IMR-90 (cell line): ENCODE measurements at regions not wholly inside any gene's neighbourhood (a gene's known extent, or its start where the extent isn't known, plus 50 kb on each side); places are given as distances from the start of the nearest gene placed in this dataset.

Experiments
- ATAC-seq: fragments of 200-7000 bp; cut with Tn5 transposase; 2 replicates; pipeline ENCODE4 v1.9.1; 2020; ENCODE audit warnings: low read depth, mild to moderate bottlenecking, moderate library complexity
- BruUV-seq: library from RNA; stranded (reverse); fragments of 400-500 nt; replicated peaks from 2 replicates; lab custom pipeline; 2021; lab: Mats Ljungman, UMichigan
- CTCF ChIA-PET: fragments of 300-600 bp; formaldehyde crosslinking; extraction: SDS; loops from one replicate; lab custom pipeline; 2021; ENCODE audit warnings: antibody characterized with exemption; lab: Yijun Ruan, JAX
- POLR2A ChIA-PET: fragments of 300-600 bp; sonication (Branson Sonifier 250); formaldehyde crosslinking; loops from one replicate; lab custom pipeline; 2022; ENCODE audit warnings: antibody characterized with exemption; ENCODE audit not compliant: unreplicated experiment; lab: Charles Lee
- DNase-seq: peaks from one replicate; pipeline ENCODE4 v3.0.0; 2013
- H2AFZ ChIP-seq: replicated peaks from 2 replicates; pipeline ENCODE3; 2013; ENCODE audit warnings: low read length, mild to moderate bottlenecking; ENCODE audit not compliant: poor library complexity
- H2AK5ac ChIP-seq: 2 replicates; pipeline ENCODE4 v1.6.1; 2013; ENCODE audit warnings: low read depth, low read length, inconsistent platforms
- H2AK9ac ChIP-seq: replicated peaks from 2 replicates; pipeline ENCODE3; 2013; ENCODE audit warnings: mild to moderate bottlenecking, low read depth, low read length, moderate library complexity; ENCODE audit not compliant: poor library complexity
- H2BK120ac ChIP-seq: 2 replicates; pipeline ENCODE4 v1.6.1; 2013; ENCODE audit warnings: low read depth, low read length, inconsistent platforms
- H2BK15ac ChIP-seq: 3 replicates; pipeline ENCODE4 v1.6.1; 2013; ENCODE audit warnings: low read depth, low read length, inconsistent platforms
- H2BK20ac ChIP-seq: 2 replicates; pipeline ENCODE4 v1.6.1; 2013; ENCODE audit warnings: low read depth, mild to moderate bottlenecking, inconsistent platforms, low read length, moderate library complexity
- H2BK5ac ChIP-seq: 2 replicates; pipeline ENCODE4 v1.6.1; 2013; ENCODE audit warnings: mild to moderate bottlenecking, low read depth, low read length, inconsistent platforms; ENCODE audit not compliant: poor library complexity, severe bottlenecking
- H3K14ac ChIP-seq: replicated peaks from 2 replicates; pipeline ENCODE4 v1.6.1; 2013; ENCODE audit warnings: low read depth, low read length, inconsistent platforms
- H3K18ac ChIP-seq: 2 replicates; pipeline ENCODE4 v1.6.1; 2013; ENCODE audit warnings: low read depth, low read length, control low read depth
- H3K23ac ChIP-seq: 2 replicates; pipeline ENCODE4 v1.6.1; 2013; ENCODE audit warnings: low read depth, low read length, inconsistent platforms
- H3K27ac ChIP-seq: 2 replicates; pipeline ENCODE4 v1.5.1; 2013; ENCODE audit warnings: mild to moderate bottlenecking, control low read depth, low read length; ENCODE audit not compliant: insufficient read depth
- H3K27me3 ChIP-seq: 2 replicates; pipeline ENCODE4 v1.6.1; 2013; ENCODE audit warnings: low read length; ENCODE audit not compliant: control insufficient read depth, insufficient read depth
- H3K36me3 ChIP-seq: 2 replicates; pipeline ENCODE4 v1.6.1; 2013; ENCODE audit warnings: low read length, mixed read lengths; ENCODE audit not compliant: control insufficient read depth, insufficient read depth
- H3K4ac ChIP-seq: 2 replicates; pipeline ENCODE4 v1.6.1; 2013; ENCODE audit warnings: low read depth, low read length, inconsistent platforms
- H3K4me1 ChIP-seq: 2 replicates; pipeline ENCODE4 v1.6.1; 2013; ENCODE audit warnings: low read length, mixed read lengths; ENCODE audit not compliant: control insufficient read depth, insufficient read depth
- H3K4me2 ChIP-seq: 2 replicates; pipeline ENCODE4 v1.6.1; 2013; ENCODE audit warnings: low read depth, mild to moderate bottlenecking, control low read depth, low read length, moderate library complexity
- H3K4me3 ChIP-seq: 2 replicates; pipeline ENCODE4 v1.5.1; 2013; ENCODE audit warnings: low read depth, mild to moderate bottlenecking, control low read depth, low read length, moderate library complexity; ENCODE audit not compliant: insufficient read depth
- H3K56ac ChIP-seq: 2 replicates; pipeline ENCODE4 v1.6.1; 2013; ENCODE audit warnings: low read length, inconsistent platforms; ENCODE audit not compliant: insufficient read depth; ENCODE audit errors: extremely low read depth
- H3K79me1 ChIP-seq, 2 experiments: 2 replicates each; pipeline ENCODE4 v1.6.1; 2013; ENCODE audit warnings: low read length in 2 of 2, inconsistent platforms in 1 of 2, low read depth in 1 of 2
- H3K9ac ChIP-seq: 2 replicates; pipeline ENCODE4 v1.6.1; 2013; ENCODE audit warnings: low read depth, low read length, control low read depth
- H3K9me1 ChIP-seq: 2 replicates; pipeline ENCODE4 v1.6.1; 2013; ENCODE audit warnings: low read length, inconsistent platforms; ENCODE audit not compliant: insufficient read depth
- H3K9me3 ChIP-seq: 2 replicates; pipeline ENCODE4 v1.6.1; 2013; ENCODE audit warnings: low read length; ENCODE audit not compliant: control insufficient read depth, insufficient read depth
- H4K20me1 ChIP-seq: 2 replicates; pipeline ENCODE4 v1.6.1; 2013; ENCODE audit warnings: low read length, inconsistent platforms; ENCODE audit not compliant: insufficient read depth
- H4K5ac ChIP-seq: 2 replicates; pipeline ENCODE4 v1.6.1; 2013; ENCODE audit warnings: mild to moderate bottlenecking, low read depth, low read length, control low read depth
- H4K8ac ChIP-seq, 2 experiments: 2 replicates each; pipeline ENCODE4 v1.6.1; 2013; ENCODE audit warnings: low read depth in 2 of 2, low read length in 2 of 2, control low read depth in 1 of 2, inconsistent platforms in 1 of 2
- H4K91ac ChIP-seq: 2 replicates; pipeline ENCODE4 v1.6.1; 2013; ENCODE audit warnings: low read depth, low read length, inconsistent platforms; ENCODE audit not compliant: insufficient read depth
- BHLHE40 ChIP-seq: fragments of 150-350 bp; IDR thresholded peaks from 2 replicates; pipeline ENCODE4 v1.6.1; 2016; ENCODE audit warnings: mild to moderate bottlenecking, low read depth, low read length
- CEBPB ChIP-seq: IDR thresholded peaks from 2 replicates; pipeline ENCODE4 v1.6.1; 2012; ENCODE audit warnings: low read depth, low read length, improper control_type of control experiment
- CHD1 ChIP-seq: IDR thresholded peaks from 2 replicates; pipeline ENCODE4 v1.6.1; 2012; ENCODE audit warnings: low read depth, low read length, improper control_type of control experiment
- CTCF ChIP-seq: conservative IDR thresholded peaks from 2 replicates; pipeline ENCODE4 v1.5.1; 2012; ENCODE audit warnings: mild to moderate bottlenecking, low read depth, low read length, improper control_type of control experiment
- FOS ChIP-seq: fragments of 150-350 bp; IDR thresholded peaks from 2 replicates; pipeline ENCODE4 v1.6.1; 2016; ENCODE audit warnings: low read depth, low read length
- MAFK ChIP-seq: IDR thresholded peaks from 2 replicates; pipeline ENCODE4 v1.6.1; 2012; ENCODE audit warnings: low read depth, low read length, improper control_type of control experiment
- MAZ ChIP-seq: IDR thresholded peaks from 2 replicates; pipeline ENCODE4 v1.6.1; 2012; ENCODE audit warnings: low read depth, mild to moderate bottlenecking, low read length, improper control_type of control experiment, moderate library complexity, borderline replicate concordance
- MXI1 ChIP-seq: IDR thresholded peaks from 2 replicates; pipeline ENCODE4 v1.6.1; 2012; ENCODE audit warnings: low read depth, mild to moderate bottlenecking, low read length, moderate library complexity, borderline replicate concordance
- NFE2L2 ChIP-seq: fragments of 150-350 bp; IDR thresholded peaks from 2 replicates; pipeline ENCODE4 v1.6.1; 2016; ENCODE audit warnings: low read depth, mild to moderate bottlenecking, low read length
- POLR2A ChIP-seq: IDR thresholded peaks from 2 replicates; pipeline ENCODE4 v1.6.1; 2012; ENCODE audit warnings: mild to moderate bottlenecking, low read depth, low read length
- RAD21 ChIP-seq: IDR thresholded peaks from 2 replicates; pipeline ENCODE4 v1.6.1; 2012; ENCODE audit warnings: low read length, improper control_type of control experiment
- RCOR1 ChIP-seq: IDR thresholded peaks from 2 replicates; pipeline ENCODE4 v1.6.1; 2012; ENCODE audit warnings: mild to moderate bottlenecking, low read length, improper control_type of control experiment; ENCODE audit not compliant: insufficient replicate concordance
- RFX5 ChIP-seq: IDR thresholded peaks from 2 replicates; pipeline ENCODE4 v1.8.0; 2012; ENCODE audit warnings: low read depth, mild to moderate bottlenecking, low read length, moderate library complexity
- SMC3 ChIP-seq: fragments of 150-350 bp; IDR thresholded peaks from 2 replicates; pipeline ENCODE4 v1.6.1; 2016; ENCODE audit warnings: low read depth, mild to moderate bottlenecking, antibody characterized with exemption, low read length, moderate library complexity
- WGBS, 2 experiments: methylation state at CpG; one replicate each; pipeline versions ENCODE4 v1.1.5 to v1.1.7; 2013; ENCODE audit warnings: missing lambda C conversion rate in 2 of 2; ENCODE audit not compliant: insufficient read length in 1 of 2; ENCODE audit errors: extremely low coverage in 2 of 2; 5-methylcytosine and 5-hydroxymethylcytosine counted together
- dilution Hi-C: fragments of 300-500 bp; cut with HindIII; formaldehyde crosslinking; loops from one replicate; pipeline ENCODE4 v1.14.3; 2018; ENCODE audit warnings: low sequenced_read_pairs; ENCODE audit not compliant: unreplicated experiment
- in situ Hi-C: fragments of 300-500 bp; cut with MboI; formaldehyde crosslinking; loops from 3 replicates; pipeline ENCODE4 v1.14.3; 2019; ENCODE audit warnings: low sequenced_read_pairs, inconsistent platforms, mixed read lengths
- intact Hi-C: fragments of 100-400 bp; cut with micrococcal nuclease; formaldehyde crosslinking; loops from 2 replicates; pipeline ENCODE4 v1.10.0; 2022
- TF ChIP-seq, protein P1 (sequence below): fragments of 150-350 bp; IDR thresholded peaks from 2 replicates; pipeline ENCODE4 v1.6.1; 2017; ENCODE audit warnings: mild to moderate bottlenecking, antibody characterized with exemption, low read length, low read depth
- TF ChIP-seq, protein P2 (sequence below): fragments of 150-350 bp; IDR thresholded peaks from 2 replicates; pipeline ENCODE4 v1.6.1; 2016; ENCODE audit warnings: low read depth, mild to moderate bottlenecking, low read length, moderate library complexity, borderline replicate concordance

DNA sequence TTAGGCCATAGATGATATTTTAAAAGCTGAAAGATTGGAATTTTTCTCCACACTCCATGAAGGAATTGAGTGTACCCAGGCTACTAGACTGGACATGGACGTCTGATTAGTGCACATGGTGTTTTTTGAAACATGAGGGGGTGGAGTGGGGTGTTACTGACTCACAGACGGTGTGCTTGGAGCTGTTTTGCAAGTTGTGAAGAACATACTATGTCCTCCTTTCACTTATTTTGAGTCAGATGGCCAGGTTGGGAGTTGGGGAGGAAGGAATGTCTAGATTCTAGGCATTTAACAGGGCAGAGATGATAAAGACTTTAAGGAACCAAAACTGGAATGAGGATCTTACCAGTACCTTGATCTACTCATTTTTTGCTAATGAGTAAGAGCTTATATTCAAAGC, 158.1 kb upstream of the MTNR1B start:
- Histone ChIP-seq H3K18ac (no peak overlapping the region), H3K9me3 (no peaks in the 10 kb centered on the region), H3K56ac (no peak overlapping the region), H2AFZ (no peak overlapping the region), H3K4me1 (no peaks in the 10 kb centered on the region), H2BK5ac (no peak overlapping the region), H4K20me1 (no peaks in the 10 kb centered on the region), H3K9ac (no peak overlapping the region), H3K36me3 (no peaks in the 10 kb centered on the region), H3K4ac (no peak overlapping the region), H2BK15ac (no peak overlapping the region), H3K4me2 (no peak overlapping the region), H3K9me1 (no peaks in the 10 kb centered on the region), H3K27me3 (no peaks in the 10 kb centered on the region), H3K27ac (no peak overlapping the region), H3K4me3 (no peak overlapping the region), H2BK20ac (no peak overlapping the region), H4K8ac (no peak overlapping the region), H4K5ac (no peak overlapping the region), H3K23ac (no peak overlapping the region), H3K79me1 (no peaks in the 10 kb centered on the region), H2AK9ac (no peak overlapping the region), H2AK5ac (no peak overlapping the region), H2BK120ac (no peak overlapping the region), H3K14ac (no peak overlapping the region), H4K91ac (no peak overlapping the region)
- WGBS, 2 experiments: no CpG with 5 or more reads among the region's 2 CpGs
- BruUV-seq: no TSS peak
- intact Hi-C loops: no loop called here
- ChIA-PET POLR2A (no interaction called here), CTCF (interaction anchor here (0.6 kb wide), 1 partner anchor 298 kb away, joined by 3 read pairs; no protein-coding TSS in a partner anchor)
- TF ChIP-seq CHD1 (no peak), RCOR1 (no peak), NFE2L2 (no peak), BHLHE40 (no peak), CEBPB (no peak), RAD21 (no peak), CTCF (no peak), MAFK (no peak), RFX5 (no peak), POLR2A (no peak), FOS (no peak), MAZ (no peak), MXI1 (no peak), SMC3 (no peak)
- TF ChIP-seq, protein P1, sequence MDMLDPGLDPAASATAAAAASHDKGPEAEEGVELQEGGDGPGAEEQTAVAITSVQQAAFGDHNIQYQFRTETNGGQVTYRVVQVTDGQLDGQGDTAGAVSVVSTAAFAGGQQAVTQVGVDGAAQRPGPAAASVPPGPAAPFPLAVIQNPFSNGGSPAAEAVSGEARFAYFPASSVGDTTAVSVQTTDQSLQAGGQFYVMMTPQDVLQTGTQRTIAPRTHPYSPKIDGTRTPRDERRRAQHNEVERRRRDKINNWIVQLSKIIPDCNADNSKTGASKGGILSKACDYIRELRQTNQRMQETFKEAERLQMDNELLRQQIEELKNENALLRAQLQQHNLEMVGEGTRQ: no peak
- TF ChIP-seq, protein P2, sequence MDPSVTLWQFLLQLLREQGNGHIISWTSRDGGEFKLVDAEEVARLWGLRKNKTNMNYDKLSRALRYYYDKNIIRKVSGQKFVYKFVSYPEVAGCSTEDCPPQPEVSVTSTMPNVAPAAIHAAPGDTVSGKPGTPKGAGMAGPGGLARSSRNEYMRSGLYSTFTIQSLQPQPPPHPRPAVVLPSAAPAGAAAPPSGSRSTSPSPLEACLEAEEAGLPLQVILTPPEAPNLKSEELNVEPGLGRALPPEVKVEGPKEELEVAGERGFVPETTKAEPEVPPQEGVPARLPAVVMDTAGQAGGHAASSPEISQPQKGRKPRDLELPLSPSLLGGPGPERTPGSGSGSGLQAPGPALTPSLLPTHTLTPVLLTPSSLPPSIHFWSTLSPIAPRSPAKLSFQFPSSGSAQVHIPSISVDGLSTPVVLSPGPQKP: no peak
- no peak for DNase-seq
- in situ Hi-C loops: no loop called here
- ATAC-seq: no peak
- dilution Hi-C loops: no loop called here
